ENCODE measurements at regions not wholly inside any gene's neighbourhood (a gene's known extent, or its start where the extent isn't known, plus 50 kb on each side); places are given as distances from the start of the nearest gene placed in this dataset.
A peak's percentile ranks its signal among the peaks of the same experiment; 100 is the strongest.

DNA sequence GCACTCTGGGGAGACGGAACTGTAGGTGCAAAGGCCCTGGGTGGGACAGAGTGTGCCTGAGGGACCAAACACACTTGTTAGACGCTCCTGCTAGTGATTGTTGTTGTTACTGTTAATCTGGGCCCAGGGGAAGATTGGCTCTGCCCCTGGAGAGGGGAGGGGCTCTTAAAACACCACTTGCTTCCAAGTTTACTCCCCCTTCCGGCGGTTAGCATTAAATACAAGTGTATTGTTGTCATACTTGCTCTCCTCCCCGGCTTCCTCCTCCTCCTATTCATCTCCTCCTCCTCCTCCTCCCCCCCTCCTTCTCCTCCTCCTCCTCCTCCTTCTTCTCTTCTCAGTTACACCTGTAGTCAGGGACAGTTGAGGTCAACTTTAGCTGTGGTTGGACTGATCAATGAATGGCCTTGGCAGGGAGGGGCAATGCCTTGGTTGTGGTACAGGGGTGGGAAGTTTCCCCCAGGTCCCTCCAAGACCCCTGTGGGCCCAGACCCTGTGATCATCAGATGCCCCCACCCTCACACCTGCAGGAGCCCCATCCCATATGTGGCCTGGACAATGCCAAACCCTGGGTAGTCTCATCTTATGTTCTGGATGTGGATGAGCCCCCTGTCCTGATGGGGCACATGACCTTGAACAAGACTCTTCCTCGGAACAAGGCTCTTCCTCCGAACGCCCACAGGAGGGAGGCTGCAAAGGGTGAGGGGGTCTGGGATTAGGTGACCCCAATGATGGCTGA, 217.3 kb downstream of the PTPRU start:
- TF ChIP-seq PAX5 (IDR thresholded peaks at IDR 0.05; ENCODE audit: insufficient read depth, low read length, severe bottlenecking) (no peak), TAF1 (IDR thresholded peaks at IDR 0.05; ENCODE audit: low read depth, low read length) (no peak), POLR2AphosphoS5 (IDR thresholded peaks at IDR 0.05; ENCODE audit: low read depth, low read length) (no peak), POLR2A (IDR thresholded peaks at IDR 0.05; ENCODE audit: low read depth, low read length) (no peak), SPI1 (IDR thresholded peaks at IDR 0.05; ENCODE audit: low read depth, low read length) (no peak), POU2F2 (IDR thresholded peaks at IDR 0.05; ENCODE audit: low read depth, low read length) (no peak)
- DNase-seq (ENCODE audit: insufficient read length, low spot score) (peak; percentile 51), FAIRE-seq (peak; percentile 40)

DNA sequence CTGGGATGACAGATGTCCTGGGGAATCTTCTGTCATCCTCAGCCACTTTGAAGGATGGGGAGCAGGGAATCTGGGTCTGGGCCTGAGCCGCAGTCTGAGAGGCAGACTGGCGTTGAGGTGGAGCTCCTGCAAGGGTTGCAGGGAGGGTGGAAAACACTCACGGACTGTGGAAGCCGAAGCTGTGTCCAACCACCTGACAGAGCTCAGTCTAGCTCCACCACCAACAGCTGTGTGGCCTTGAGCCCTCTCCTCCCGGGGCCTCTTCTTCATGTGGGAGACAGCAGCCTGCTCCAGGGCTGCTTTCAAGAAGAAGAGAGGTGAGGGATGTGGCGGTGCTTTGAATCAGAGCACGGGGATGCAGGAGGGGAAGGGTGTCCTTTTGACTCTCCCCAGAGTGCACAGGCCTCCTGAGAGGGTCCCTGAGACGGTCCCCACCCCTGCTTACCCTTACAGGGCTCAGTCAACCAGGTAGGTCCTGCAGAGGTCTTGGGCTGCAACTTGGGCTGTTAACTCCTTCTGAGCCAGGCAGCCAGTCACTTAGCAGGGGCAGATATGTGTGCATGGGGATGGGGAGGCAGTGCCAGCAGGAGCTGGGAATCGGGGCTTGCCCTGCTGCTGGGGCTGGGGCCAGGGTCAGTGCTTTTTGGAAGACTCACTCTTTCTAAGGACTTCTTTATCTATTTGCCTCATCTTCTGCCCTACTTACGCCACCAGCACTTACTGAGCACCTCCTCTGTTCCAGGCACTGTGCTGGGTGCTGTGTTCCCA, 216.3 kb downstream of the PTPRU start:
- DNase-seq (ENCODE audit: insufficient read length, low spot score) (no peak), FAIRE-seq (no peak)
- TF ChIP-seq POU2F2 (IDR thresholded peaks at IDR 0.05; ENCODE audit: low read depth, low read length) (no peak), SPI1 (IDR thresholded peaks at IDR 0.05; ENCODE audit: low read depth, low read length) (no peak), PAX5 (IDR thresholded peaks at IDR 0.05; ENCODE audit: insufficient read depth, low read length, severe bottlenecking) (no peak), POLR2A (IDR thresholded peaks at IDR 0.05; ENCODE audit: low read depth, low read length) (no peak), TAF1 (IDR thresholded peaks at IDR 0.05; ENCODE audit: low read depth, low read length) (no peak), POLR2AphosphoS5 (IDR thresholded peaks at IDR 0.05; ENCODE audit: low read depth, low read length) (no peak)

DNA sequence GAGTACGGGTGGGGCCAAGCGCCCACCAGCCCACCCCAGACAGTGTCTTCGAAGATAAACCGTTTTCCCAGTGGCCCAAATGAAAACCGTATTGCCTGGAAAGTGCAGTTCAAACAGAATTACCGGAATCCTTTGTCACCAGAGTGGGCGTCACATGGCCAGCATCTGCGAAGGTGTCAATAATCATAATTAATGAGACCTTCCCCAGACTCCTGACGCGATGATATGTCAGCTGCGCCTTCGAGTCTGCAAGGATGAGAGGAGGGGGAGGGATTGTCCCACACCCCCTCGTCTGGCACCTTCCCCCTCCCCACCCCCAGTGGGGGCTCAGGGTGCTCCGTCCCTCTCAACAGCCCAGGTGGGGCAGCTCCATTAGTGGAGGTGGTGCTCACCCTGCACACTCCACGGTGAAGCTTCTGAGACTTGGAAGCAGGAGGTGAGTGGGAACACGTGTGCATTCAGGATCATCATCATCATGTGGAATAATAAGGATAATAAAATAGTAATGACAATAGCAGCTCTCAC, 215.1 kb downstream of the PTPRU start:
- DNase-seq (ENCODE audit: insufficient read length, low spot score): no peak
- TF ChIP-seq PAX5 (IDR thresholded peaks at IDR 0.05; ENCODE audit: insufficient read depth, low read length, severe bottlenecking): no peak
- no peak for TF ChIP-seq POLR2A (IDR thresholded peaks at IDR 0.05; ENCODE audit: low read depth, low read length)
- FAIRE-seq: no peak

DNA sequence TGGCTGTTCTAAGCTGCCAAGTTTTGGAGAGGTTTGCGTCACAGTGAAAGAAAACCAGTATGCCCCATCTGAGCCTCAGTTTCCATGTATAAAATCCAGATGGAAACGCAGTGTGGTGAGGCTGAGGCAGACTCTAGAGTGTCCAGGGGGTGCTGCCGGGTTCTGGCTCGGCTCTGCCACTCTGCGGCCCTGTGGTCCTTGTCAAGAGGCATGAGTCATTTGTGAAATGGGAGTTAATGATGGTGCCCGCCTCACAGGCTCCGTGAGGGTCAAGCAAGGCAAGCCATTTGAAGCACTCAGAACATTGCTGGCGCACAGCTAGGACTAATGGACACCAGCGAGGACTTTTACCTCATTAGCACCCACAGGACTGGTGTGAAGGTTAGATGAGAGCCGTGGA, 214.3 kb downstream of the PTPRU start:
- no peak for FAIRE-seq
- TF ChIP-seq POLR2A (IDR thresholded peaks at IDR 0.05; ENCODE audit: low read depth, low read length): no peak
- no peak for TF ChIP-seq SPI1 (IDR thresholded peaks at IDR 0.05; ENCODE audit: low read depth, low read length)
- no peak for TF ChIP-seq POU2F2 (IDR thresholded peaks at IDR 0.05; ENCODE audit: low read depth, low read length)
- no peak for TF ChIP-seq TAF1 (IDR thresholded peaks at IDR 0.05; ENCODE audit: low read depth, low read length)
- no peak for TF ChIP-seq POLR2AphosphoS5 (IDR thresholded peaks at IDR 0.05; ENCODE audit: low read depth, low read length)
- TF ChIP-seq PAX5 (IDR thresholded peaks at IDR 0.05; ENCODE audit: insufficient read depth, low read length, severe bottlenecking): no peak
- no peak for DNase-seq (ENCODE audit: insufficient read length, low spot score)

DNA sequence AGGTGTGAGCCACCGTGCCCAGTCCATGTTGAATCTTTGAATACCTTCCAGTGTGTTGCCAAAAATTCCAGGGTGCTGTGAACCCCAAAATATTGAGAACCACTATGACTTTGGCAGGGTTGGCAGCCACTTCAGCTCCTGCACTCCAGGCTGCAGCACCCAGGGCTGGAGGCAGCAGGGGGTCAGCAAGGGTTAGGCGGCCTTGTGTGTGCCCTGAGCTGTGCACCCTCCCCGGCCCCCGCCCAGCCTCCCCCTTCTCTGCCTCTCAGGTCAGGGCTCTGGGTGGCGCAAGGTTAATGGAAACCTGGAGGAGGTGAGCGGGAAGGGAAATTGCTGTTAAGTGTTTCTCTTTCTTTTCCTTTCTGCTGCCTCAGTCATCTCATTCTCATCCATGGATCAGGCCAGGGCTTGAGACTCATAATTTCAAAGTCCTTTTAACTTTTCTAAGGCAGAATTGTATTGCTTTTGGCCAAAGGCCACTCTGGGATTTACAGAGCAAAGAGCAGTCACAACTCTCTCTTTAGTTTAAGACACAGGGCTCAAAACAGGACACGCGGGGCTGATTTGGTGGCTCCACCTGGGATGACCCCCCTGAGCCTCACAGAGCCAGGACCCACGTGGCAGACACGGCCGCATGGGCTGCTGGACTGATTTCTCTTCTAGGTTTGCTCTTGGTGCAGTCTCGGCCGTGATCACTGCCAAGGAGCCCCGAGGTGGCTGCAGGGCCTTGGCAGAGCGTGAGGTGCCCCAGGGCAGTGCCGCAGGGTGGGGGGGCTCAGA, 212.3 kb downstream of the PTPRU start:
- TF ChIP-seq POLR2AphosphoS5 (IDR thresholded peaks at IDR 0.05; ENCODE audit: low read depth, low read length) (no peak), POLR2A (IDR thresholded peaks at IDR 0.05; ENCODE audit: low read depth, low read length) (no peak), SPI1 (IDR thresholded peaks at IDR 0.05; ENCODE audit: low read depth, low read length) (no peak)
- FAIRE-seq (no peak), DNase-seq (ENCODE audit: insufficient read length, low spot score) (no peak)

DNA sequence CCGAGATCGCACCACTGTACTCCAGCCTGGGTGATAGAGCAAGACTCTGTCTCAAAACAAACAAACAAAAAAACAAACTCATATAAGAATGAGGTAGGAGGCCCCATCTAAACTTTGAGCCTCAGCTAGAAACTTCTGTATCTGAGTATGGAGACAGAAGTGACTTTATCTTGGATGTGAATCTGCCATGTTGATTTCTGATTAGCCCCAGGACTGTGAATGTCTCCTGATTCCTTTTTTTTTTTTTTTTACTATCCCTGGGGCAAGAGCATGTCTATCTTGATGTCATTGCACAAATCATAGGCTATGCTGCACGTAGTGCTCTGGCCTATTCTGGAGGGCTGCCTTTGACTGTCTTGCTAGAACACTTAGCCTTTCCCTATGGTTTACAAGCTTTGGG, 211.0 kb downstream of the PTPRU start:
- FAIRE-seq (no peak), DNase-seq (ENCODE audit: insufficient read length, low spot score) (no peak)
- TF ChIP-seq TAF1 (IDR thresholded peaks at IDR 0.05; ENCODE audit: low read depth, low read length) (no peak), PAX5 (IDR thresholded peaks at IDR 0.05; ENCODE audit: insufficient read depth, low read length, severe bottlenecking) (no peak), POLR2A (IDR thresholded peaks at IDR 0.05; ENCODE audit: low read depth, low read length) (no peak), SPI1 (IDR thresholded peaks at IDR 0.05; ENCODE audit: low read depth, low read length) (no peak), POLR2AphosphoS5 (IDR thresholded peaks at IDR 0.05; ENCODE audit: low read depth, low read length) (no peak), POU2F2 (IDR thresholded peaks at IDR 0.05; ENCODE audit: low read depth, low read length) (no peak)

DNA sequence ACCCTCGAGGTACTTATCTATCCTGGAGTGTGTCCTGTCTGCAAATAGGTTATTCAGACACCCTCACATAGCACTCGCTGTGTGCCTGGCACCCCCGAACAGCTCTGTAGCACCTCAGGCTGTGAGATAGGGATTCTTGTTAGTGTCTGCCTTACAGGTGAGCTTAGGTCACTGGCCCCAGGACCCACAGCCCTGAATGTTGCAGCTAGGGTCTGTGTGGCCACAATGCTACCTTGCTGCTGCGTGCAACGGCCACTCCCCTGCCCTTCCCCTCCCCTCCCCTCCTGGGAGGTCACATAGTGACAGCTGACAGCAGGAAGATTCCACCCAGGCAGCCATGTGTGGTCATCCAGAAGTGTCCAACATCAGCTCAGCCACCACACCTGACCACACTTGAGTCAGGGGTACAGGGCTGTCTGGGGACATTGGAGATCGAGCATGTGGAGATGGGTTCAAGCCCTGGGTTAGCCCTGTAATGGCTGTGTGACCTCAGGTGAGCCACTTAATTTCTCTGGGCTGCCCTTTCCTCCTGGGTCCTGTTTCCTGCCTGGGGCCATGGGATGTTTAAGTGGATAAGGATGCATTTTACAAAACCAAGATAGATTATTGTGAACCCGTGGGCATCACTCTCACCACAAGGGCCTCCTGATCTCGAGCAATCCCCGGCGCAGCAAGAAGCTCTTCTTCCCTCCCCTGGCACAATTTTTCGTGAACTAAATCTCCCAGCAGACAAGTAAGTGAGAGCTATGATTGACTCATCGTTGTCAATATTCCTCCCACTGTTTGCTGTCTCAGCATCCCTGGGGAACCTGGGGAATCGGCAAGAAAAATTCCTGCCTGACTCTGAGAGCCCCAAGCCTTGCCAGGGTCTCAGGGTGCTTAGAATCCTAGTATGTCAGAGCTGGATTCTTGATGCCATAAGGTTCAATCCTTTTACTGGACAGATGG, 208.7 kb downstream of the PTPRU start:
- no peak for FAIRE-seq
- no peak for DNase-seq (ENCODE audit: insufficient read length, low spot score)
- TF ChIP-seq POLR2AphosphoS5 (IDR thresholded peaks at IDR 0.05; ENCODE audit: low read depth, low read length): no peak
- TF ChIP-seq TAF1 (IDR thresholded peaks at IDR 0.05; ENCODE audit: low read depth, low read length): no peak
- TF ChIP-seq PAX5 (IDR thresholded peaks at IDR 0.05; ENCODE audit: insufficient read depth, low read length, severe bottlenecking): no peak
- no peak for TF ChIP-seq SPI1 (IDR thresholded peaks at IDR 0.05; ENCODE audit: low read depth, low read length)
- no peak for TF ChIP-seq POLR2A (IDR thresholded peaks at IDR 0.05; ENCODE audit: low read depth, low read length)

DNA sequence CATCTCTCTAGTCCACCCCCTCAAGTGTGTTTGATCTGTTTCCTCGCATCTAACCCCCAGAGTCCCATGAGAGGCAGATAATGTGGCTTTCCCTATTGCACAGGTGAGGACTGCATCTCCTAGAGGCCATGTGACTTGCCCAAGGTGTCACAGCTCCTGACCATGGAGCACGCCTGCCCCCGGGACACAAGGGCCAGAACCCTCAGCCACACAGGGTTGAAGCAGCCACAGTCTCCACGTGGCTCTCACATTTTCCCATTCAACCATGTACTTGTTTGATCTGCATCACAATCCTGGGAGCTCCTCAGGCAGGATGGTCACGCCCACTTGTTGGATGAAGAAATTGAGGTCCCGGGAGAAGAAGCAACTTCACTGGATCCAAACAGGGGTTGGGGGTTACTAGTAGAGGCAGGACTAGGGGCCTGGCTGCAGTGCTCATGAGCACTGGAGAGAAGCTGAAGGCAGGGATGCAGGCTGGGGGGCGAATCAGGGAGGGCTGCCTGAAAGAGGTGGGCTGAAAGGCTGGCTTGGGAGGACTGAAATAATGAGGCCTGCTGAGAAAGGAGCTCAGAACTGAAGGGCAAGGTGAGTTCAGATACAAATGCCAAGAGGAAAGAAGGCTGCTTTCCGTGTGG, 207.9 kb downstream of the PTPRU start:
- TF ChIP-seq POU2F2 (IDR thresholded peaks at IDR 0.05; ENCODE audit: low read depth, low read length): no peak
- no peak for TF ChIP-seq POLR2AphosphoS5 (IDR thresholded peaks at IDR 0.05; ENCODE audit: low read depth, low read length)
- TF ChIP-seq SPI1 (IDR thresholded peaks at IDR 0.05; ENCODE audit: low read depth, low read length): no peak
- no peak for TF ChIP-seq PAX5 (IDR thresholded peaks at IDR 0.05; ENCODE audit: insufficient read depth, low read length, severe bottlenecking)
- no peak for TF ChIP-seq TAF1 (IDR thresholded peaks at IDR 0.05; ENCODE audit: low read depth, low read length)
- no peak for TF ChIP-seq POLR2A (IDR thresholded peaks at IDR 0.05; ENCODE audit: low read depth, low read length)
- DNase-seq (ENCODE audit: insufficient read length, low spot score) (no peak), FAIRE-seq (no peak)
